ENCODE measurements at regions not wholly inside any gene's neighbourhood (a gene's known extent, or its start where the extent isn't known, plus 50 kb on each side); places are given as distances from the start of the nearest gene placed in this dataset.

DNA sequence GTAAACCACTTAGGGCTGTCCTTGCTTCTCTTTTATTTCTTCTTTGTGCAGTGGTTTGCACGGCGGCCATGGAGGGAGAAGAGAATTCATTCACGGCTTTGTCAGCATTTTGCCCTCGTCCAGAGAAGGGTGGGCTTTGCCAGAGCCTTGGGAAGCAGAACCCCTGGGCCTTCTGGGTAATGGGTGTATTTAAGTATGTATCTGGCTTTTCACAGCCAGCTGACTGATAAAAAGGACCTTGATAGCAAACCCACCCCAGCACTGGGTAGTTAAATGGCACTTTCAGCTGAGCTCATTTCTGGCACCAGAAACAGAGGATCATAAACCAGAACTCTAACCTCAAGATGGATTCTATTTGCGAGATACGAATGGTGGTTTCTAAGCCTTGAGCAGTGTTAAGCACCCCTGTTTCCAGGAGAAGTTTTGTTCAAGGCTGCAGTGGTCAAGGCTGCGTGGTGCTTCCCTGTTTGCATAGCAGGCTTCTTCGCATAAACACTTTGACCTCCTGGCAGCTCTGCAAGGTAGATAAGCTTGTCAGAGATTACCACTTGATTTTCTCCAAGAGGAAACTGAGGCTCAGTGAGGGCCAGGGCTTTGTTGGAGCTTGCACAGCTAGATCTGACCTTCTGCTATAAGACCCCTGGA lies 441.6 kb upstream of the KLF4 start:
- TF ChIP-seq, protein P1, sequence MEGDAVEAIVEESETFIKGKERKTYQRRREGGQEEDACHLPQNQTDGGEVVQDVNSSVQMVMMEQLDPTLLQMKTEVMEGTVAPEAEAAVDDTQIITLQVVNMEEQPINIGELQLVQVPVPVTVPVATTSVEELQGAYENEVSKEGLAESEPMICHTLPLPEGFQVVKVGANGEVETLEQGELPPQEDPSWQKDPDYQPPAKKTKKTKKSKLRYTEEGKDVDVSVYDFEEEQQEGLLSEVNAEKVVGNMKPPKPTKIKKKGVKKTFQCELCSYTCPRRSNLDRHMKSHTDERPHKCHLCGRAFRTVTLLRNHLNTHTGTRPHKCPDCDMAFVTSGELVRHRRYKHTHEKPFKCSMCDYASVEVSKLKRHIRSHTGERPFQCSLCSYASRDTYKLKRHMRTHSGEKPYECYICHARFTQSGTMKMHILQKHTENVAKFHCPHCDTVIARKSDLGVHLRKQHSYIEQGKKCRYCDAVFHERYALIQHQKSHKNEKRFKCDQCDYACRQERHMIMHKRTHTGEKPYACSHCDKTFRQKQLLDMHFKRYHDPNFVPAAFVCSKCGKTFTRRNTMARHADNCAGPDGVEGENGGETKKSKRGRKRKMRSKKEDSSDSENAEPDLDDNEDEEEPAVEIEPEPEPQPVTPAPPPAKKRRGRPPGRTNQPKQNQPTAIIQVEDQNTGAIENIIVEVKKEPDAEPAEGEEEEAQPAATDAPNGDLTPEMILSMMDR (IDR thresholded peaks at IDR 0.05), result no peak
- no peak for TF ChIP-seq POLR2A (IDR thresholded peaks at IDR 0.05)
